SK-N-SH (cell line): ENCODE measurements at regions not wholly inside any gene's neighbourhood (a gene's known extent, or its start where the extent isn't known, plus 50 kb on each side); places are given as distances from the start of the nearest gene placed in this dataset.

Experiments used
- CTCF ChIA-PET: fragments of 300-600, 350-600 bp; formaldehyde crosslinking; extraction: SDS; loops from one replicate; lab custom pipeline; 2021; lab: Yijun Ruan, JAX
- POLR2A ChIA-PET: fragments of 350-600 bp; sonication (Branson Sonifier 250); formaldehyde crosslinking; extraction: SDS; loops from one replicate; lab custom pipeline; 2020; ENCODE audit warnings: antibody characterized with exemption, inconsistent platforms; lab: Yijun Ruan, JAX
- DNase-seq: peaks from one replicate; pipeline ENCODE4 v3.0.0; 2012
- H2AFZ ChIP-seq: fragments of 200-600 bp; sonication (generic); 2 replicates; pipeline ENCODE4 v1.8.1; 2016; ENCODE audit warnings: antibody characterized with exemption, mild to moderate bottlenecking, low read depth
- H3F3A ChIP-seq: fragments of 200-600 bp; sonication (generic); replicated peaks from 2 replicates; pipeline ENCODE3; 2016; ENCODE audit warnings: antibody characterized with exemption, mild to moderate bottlenecking; ENCODE audit not compliant: insufficient read depth
- H3K27ac ChIP-seq, 2 experiments: fragments of 200-500 bp in 1 of 2; fragments of 200-600 bp in 1 of 2; sonication (Bioruptor generic) in 1 of 2; sonication (generic), shearing (Covaris generic) in 1 of 2; 2 replicates each; pipeline versions ENCODE4 v1.5.1 to v1.6.1; 2014 to 2016; ENCODE audit warnings: low read depth in 2 of 2, inconsistent platforms in 1 of 2, low read length in 1 of 2, mild to moderate bottlenecking in 1 of 2, mixed read lengths in 1 of 2
- H3K27me3 ChIP-seq: fragments of 200-600 bp; sonication (generic), shearing (Covaris generic); 2 replicates; pipeline ENCODE4 v1.6.1; 2016; ENCODE audit warnings: mixed run types; ENCODE audit not compliant: insufficient read depth
- H3K36me3 ChIP-seq, 2 experiments: fragments of 200-500 bp in 1 of 2; fragments of 200-600 bp in 1 of 2; sonication (Bioruptor generic) in 1 of 2; sonication (generic) in 1 of 2; replicated peaks in 1 of 2; 2 replicates each; pipeline versions ENCODE3 to v1.5.1; 2014 to 2016; ENCODE audit warnings: low read length in 1 of 2, mild to moderate bottlenecking in 1 of 2; ENCODE audit not compliant: insufficient read depth in 2 of 2, control insufficient read depth in 1 of 2
- H3K4me1 ChIP-seq, 2 experiments: fragments of 200-500 bp in 1 of 2; fragments of 200-600 bp in 1 of 2; sonication (Bioruptor generic) in 1 of 2; sonication (generic), shearing (Covaris generic) in 1 of 2; 2 replicates each; pipeline versions ENCODE4 v1.5.1 to v1.6.1; 2014 to 2016; ENCODE audit warnings: low read depth in 1 of 2, low read length in 1 of 2, mixed run types in 1 of 2; ENCODE audit not compliant: insufficient read depth in 2 of 2, control insufficient read depth in 1 of 2
- H3K4me2 ChIP-seq: fragments of 200-600 bp; sonication (generic), shearing (Covaris generic); 2 replicates; pipeline ENCODE4 v1.6.1; 2017; ENCODE audit warnings: mixed run types
- H3K4me3 ChIP-seq, 2 experiments: fragments of 200-500 bp in 1 of 2; fragments of 200-600 bp in 1 of 2; sonication (Bioruptor generic) in 1 of 2; sonication (generic), shearing (Covaris generic) in 1 of 2; 2 replicates each; pipeline versions ENCODE4 v1.5.1 to v1.8.1; 2014 to 2016; ENCODE audit warnings: low read depth in 2 of 2, inconsistent platforms in 1 of 2, low read length in 1 of 2, mild to moderate bottlenecking in 1 of 2, mixed read lengths in 1 of 2, moderate library complexity in 1 of 2
- H3K79me2 ChIP-seq: fragments of 200-600 bp; sonication (generic); 2 replicates; pipeline ENCODE4 v1.8.1; 2017; ENCODE audit warnings: mild to moderate bottlenecking; ENCODE audit not compliant: insufficient read depth
- H3K9ac ChIP-seq: fragments of 200-600 bp; sonication (generic); 2 replicates; pipeline ENCODE4 v1.6.1; 2017; ENCODE audit warnings: mixed run types
- H3K9me2 ChIP-seq: fragments of 200-600 bp; sonication (generic); 2 replicates; pipeline ENCODE4 v1.6.1; 2017; ENCODE audit warnings: mixed run types
- H3K9me3 ChIP-seq: fragments of 200-600 bp; sonication (generic); 2 replicates; pipeline ENCODE4 v1.6.1; 2017; ENCODE audit warnings: mixed run types, mild to moderate bottlenecking, moderate library complexity
- H4K20me1 ChIP-seq: fragments of 200-600 bp; sonication (generic); 2 replicates; pipeline ENCODE4 v1.6.1; 2017; ENCODE audit warnings: mild to moderate bottlenecking, mixed run types; ENCODE audit not compliant: insufficient read depth
- CHD2 ChIP-seq: fragments of 150-350 bp; IDR thresholded peaks from 2 replicates; pipeline ENCODE4 v1.6.1; 2018; ENCODE audit warnings: low read length; ENCODE audit not compliant: partially characterized antibody
- CTCF ChIP-seq: fragments of 200-600 bp; sonication (generic); IDR thresholded peaks from 2 replicates; pipeline ENCODE4 v1.6.1; 2017; ENCODE audit warnings: antibody characterized with exemption, mild to moderate bottlenecking, moderate library complexity
- EP300 ChIP-seq, 2 experiments: IDR thresholded peaks; 2 replicates each; pipeline versions ENCODE4 v1.4.0 to v1.6.1; 2012; ENCODE audit warnings: borderline replicate concordance in 1 of 2, low read depth in 1 of 2, low read length in 1 of 2
- FOSL2 ChIP-seq: IDR thresholded peaks from 2 replicates; pipeline ENCODE4 v1.4.0; 2012; ENCODE audit warnings: low read depth, mild to moderate bottlenecking, moderate library complexity, borderline replicate concordance
- FOXJ3 ChIP-seq: sonication (generic); formaldehyde crosslinking; IDR thresholded peaks from 2 replicates; pipeline ENCODE4 v1.5.1; 2020; ENCODE audit warnings: mild to moderate bottlenecking, missing genetic modification reagents
- MEF2A ChIP-seq: IDR thresholded peaks from 2 replicates; pipeline ENCODE4 v1.4.0; 2012; ENCODE audit warnings: low read depth, borderline replicate concordance
- MXI1 ChIP-seq: IDR thresholded peaks from 2 replicates; pipeline ENCODE4 v1.6.1; 2012; ENCODE audit warnings: mild to moderate bottlenecking, low read depth, low read length, improper control_type of control experiment
- PBX3 ChIP-seq: IDR thresholded peaks from 2 replicates; pipeline ENCODE4; 2012
- POLR2AphosphoS5 ChIP-seq: IDR thresholded peaks from 2 replicates; pipeline ENCODE4 v1.6.1; 2012; ENCODE audit warnings: low read depth, low read length
- RFX5 ChIP-seq: IDR thresholded peaks from 2 replicates; pipeline ENCODE4 v1.6.1; 2012; ENCODE audit warnings: mild to moderate bottlenecking, improper control_type of control experiment, low read length
- SMC3 ChIP-seq: IDR thresholded peaks from 2 replicates; pipeline ENCODE4 v1.6.1; 2012; ENCODE audit warnings: low read depth, low read length, improper control_type of control experiment
- TAF1 ChIP-seq: IDR thresholded peaks from 2 replicates; pipeline ENCODE4 v1.6.1; 2012; ENCODE audit warnings: low read depth, mild to moderate bottlenecking, low read length, moderate library complexity, borderline replicate concordance
- USF1 ChIP-seq: IDR thresholded peaks from 2 replicates; pipeline ENCODE4 v1.4.0; 2012; ENCODE audit warnings: low read depth, borderline replicate concordance
- WGBS: methylation state at CpG from one replicate; pipeline ENCODE4 v1.1.6; 2017; ENCODE audit warnings: low lambda C conversion rate; 5-methylcytosine and 5-hydroxymethylcytosine counted together
- TF ChIP-seq, protein P1 (sequence below): fragments of 150-350 bp; IDR thresholded peaks from 2 replicates; pipeline ENCODE4 v1.6.1; 2016; ENCODE audit warnings: mild to moderate bottlenecking, low read depth, low read length

GRCh38 chr2:66665124-66665984 is 230.4 kb downstream of the MEIS1 start:
- POLR2A ChIA-PET, result interaction anchor here (0.6 kb wide), 1 partner anchor 11 kb away, joined by 5 read pairs; no protein-coding TSS in a partner anchor

More at GRCh38 chr2:66665124-66665984, 230.4 kb downstream of the MEIS1 start:
- no peaks in the 10 kb centered on the region for H3K27me3 ChIP-seq
- no peaks in the 10 kb centered on the region for H3K36me3 ChIP-seq
- TF ChIP-seq PBX3, result no peak
- TF ChIP-seq FOXJ3, result no peak
- TF ChIP-seq, protein P1, sequence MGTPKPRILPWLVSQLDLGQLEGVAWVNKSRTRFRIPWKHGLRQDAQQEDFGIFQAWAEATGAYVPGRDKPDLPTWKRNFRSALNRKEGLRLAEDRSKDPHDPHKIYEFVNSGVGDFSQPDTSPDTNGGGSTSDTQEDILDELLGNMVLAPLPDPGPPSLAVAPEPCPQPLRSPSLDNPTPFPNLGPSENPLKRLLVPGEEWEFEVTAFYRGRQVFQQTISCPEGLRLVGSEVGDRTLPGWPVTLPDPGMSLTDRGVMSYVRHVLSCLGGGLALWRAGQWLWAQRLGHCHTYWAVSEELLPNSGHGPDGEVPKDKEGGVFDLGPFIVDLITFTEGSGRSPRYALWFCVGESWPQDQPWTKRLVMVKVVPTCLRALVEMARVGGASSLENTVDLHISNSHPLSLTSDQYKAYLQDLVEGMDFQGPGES, result no peak
- TF ChIP-seq FOSL2, result no peak
- no peak for TF ChIP-seq MEF2A
- TF ChIP-seq USF1, result no peak
- no peak for TF ChIP-seq CHD2
- TF ChIP-seq CTCF, result no peak
- TF ChIP-seq POLR2AphosphoS5, result no peak
- no peak for TF ChIP-seq MXI1
- no peak for TF ChIP-seq TAF1
- no peak for TF ChIP-seq EP300 (IDR thresholded peaks at IDR 0.05; ENCODE audit: borderline replicate concordance in 1 of 2, low read depth in 1 of 2, low read length in 1 of 2)
- TF ChIP-seq SMC3, result no peak
- TF ChIP-seq RFX5, result no peak
- CTCF ChIA-PET, result interaction anchor here (1.1 kb wide), 1 partner anchor 18 kb away, joined by 3 read pairs; no protein-coding TSS in a partner anchor
- H3K4me3 ChIP-seq, result no peak overlapping the region
- H2AFZ ChIP-seq, result no peak overlapping the region
- H3K27ac ChIP-seq, result no peak overlapping the region
- H3K9me3 ChIP-seq, result no peaks in the 10 kb centered on the region
- no peaks in the 10 kb centered on the region for H4K20me1 ChIP-seq
- no peak overlapping the region for H3K9ac ChIP-seq
- no peak overlapping the region for H3K4me2 ChIP-seq
- H3F3A ChIP-seq, result no peaks in the 10 kb centered on the region
- 45% methylated on average over 5 of the region's 5 CpGs for WGBS
- no peaks in the 10 kb centered on the region for H3K9me2 ChIP-seq
- H3K4me1 ChIP-seq, result peaks cover 0 to 4% of the 10 kb centered on the region in 2 experiments; a peak in 1 of 4 replicates
- DNase-seq, result no peak
- H3K79me2 ChIP-seq, result no peaks in the 10 kb centered on the region
